GM21390 (cell line): ENCODE measurements at regions not wholly inside any gene's neighbourhood (a gene's known extent, or its start where the extent isn't known, plus 50 kb on each side); places are given as distances from the start of the nearest gene placed in this dataset.

ENCODE experiments used
- ATAC-seq: cut with Tn5 transposase; IDR thresholded peaks from one replicate; pipeline ENCODE4 v1.9.1; 2021; ENCODE audit not compliant: unreplicated experiment

DNA sequence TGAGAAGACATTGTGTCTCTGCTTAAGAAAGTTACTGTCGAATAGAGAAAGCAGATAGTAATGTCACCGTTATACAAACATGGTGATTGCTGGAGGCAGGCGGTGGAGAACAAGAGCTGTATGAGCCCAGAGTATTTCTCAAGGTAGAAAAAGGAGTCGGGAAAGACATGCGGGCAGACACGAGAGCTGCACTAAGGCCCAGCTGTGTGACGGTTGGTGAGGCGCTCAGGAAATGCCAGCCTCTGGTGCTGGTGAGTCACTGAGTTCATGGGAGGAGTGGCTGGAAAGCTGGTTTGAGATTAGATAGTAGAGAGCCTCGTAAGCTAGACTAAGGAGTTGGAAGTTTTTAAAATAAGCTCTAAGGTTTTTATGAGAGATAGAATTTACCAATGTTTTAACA lies 390.9 kb upstream of the TRIB2 start:
- no peak for ATAC-seq

DNA sequence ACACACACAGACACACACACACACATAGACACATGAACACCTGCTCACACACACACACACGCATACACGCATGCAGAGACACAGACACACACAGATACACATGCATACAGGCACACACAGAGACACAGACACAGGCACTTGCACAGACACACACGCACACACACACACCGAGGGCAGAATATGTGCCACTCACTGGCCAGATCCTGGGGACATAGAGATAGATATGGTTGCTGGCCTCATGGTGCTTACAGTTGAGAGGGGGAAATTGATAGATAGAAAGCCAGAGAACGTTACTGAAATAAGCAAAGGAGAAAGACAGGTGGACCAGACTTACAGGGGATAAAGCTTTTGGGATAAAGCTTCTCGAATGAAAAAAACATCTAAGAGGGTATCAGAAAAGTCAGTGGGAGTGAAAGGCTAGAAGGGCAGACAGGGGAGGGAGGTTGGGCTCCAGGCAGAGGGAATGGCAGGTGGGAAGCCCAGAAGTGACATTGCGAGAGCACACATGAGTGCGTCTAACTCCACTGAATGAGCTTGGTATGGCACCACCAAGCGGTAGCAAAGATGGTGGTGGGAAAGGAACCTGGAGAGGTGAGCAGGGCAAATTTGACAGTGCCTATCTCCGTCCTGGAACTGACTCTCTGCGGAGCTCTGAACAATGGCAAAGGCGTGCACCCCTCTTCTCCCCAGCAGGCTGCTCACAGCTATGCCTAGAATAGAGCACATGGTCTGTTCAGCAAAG lies 390.1 kb upstream of the TRIB2 start:
- no peak for ATAC-seq

DNA sequence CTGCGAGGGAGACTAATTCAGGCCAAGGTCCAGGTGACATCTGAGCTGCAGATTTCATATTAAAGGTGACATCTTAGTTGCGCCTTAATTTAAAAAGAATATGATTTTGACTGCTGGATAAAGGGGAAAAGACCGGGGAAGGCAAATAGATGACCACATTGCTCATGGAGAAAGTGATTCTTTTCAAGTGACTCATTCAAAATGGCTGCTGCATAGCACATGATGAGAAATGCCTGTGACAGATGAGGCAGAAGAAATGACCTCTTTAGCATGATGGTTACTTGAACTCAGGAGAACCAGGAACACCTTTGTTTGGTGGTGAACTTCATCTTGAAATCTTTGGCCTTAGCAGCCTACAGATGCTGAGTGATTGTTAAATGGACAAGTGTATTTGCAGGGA lies 385.8 kb upstream of the TRIB2 start:
- ATAC-seq: no peak

DNA sequence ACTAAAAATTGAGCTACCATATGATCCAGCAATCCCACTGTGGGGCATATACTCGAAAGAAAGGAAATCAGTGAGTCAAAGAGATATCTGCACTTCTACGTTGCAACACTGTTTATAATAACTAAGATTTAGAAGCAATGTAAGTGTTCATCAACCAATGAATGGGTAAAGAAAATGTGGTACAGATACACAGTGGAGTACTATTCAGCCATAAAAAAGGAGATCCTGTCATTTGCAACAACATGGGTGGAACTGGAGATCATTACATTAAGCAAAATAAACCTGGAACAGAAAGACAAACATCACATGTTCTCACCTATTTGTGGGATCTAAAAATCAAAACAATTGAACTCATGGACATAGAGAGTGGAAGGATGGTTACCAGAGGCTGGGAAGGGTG lies 385.0 kb upstream of the TRIB2 start:
- ATAC-seq: no peak

DNA sequence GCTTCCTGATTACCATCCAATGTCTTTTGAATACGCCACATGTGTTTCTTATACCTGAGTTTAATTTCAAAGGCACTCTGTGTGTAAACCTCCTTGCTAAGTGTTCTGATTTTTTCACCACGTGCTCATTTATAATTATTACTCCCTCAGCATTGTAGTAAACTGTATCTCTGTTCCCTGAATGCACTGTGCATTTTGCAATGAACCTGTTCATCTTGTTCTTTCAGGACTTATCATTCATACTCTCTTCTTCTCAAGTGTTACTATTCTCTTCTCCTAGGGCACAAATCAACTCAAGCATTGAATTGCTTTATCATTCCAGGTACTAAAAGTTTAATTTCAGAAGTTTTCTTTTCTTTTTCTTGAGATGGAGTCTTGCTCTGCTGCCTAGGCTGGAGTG lies 383.4 kb upstream of the TRIB2 start:
- ATAC-seq: no peak

DNA sequence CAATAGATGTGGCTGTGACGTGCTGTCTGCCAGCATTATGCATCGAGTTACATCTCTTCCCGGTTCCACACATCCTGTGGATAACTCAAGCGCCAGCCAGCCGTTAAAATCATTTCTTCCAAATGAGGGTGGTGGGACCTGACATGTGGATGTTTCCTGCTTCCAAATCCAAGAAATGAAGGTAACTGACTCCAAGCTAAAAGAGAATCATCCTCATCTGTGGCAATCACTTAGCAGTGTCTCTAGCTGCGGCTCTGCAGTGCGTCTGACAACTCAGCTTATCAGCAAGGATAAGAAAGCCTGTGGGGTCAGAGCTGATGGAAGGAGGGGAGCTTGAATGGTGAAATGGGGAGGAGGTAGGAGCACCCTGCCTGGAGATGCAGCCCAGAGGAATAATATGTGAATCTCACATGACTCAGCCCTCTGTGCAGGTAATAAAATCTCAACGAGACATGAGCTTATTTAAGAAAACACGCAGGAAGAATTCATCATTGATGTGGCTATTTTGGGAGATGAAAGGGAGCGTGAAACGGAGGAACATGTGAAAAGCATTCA lies 382.2 kb upstream of the TRIB2 start:
- no peak for ATAC-seq

DNA sequence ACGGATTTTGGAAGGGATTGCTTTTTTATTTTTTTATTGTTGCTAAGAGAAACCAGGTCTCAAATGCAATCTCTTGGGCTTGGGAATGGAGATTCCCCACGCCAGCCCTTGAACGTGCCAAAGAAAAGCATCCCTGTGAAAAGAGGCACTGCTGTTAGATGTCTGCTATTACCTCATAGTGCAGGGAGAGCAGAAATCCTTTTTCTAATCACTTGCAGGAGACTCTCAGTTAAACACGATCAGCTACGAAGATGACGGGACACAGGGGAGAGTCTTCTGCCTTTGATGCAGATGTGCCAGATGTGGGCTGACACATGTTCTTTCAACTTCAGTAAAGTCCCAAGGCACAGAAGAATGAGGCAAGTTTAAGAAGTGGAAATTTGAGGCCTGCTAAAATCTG lies 381.6 kb upstream of the TRIB2 start:
- no peak for ATAC-seq

DNA sequence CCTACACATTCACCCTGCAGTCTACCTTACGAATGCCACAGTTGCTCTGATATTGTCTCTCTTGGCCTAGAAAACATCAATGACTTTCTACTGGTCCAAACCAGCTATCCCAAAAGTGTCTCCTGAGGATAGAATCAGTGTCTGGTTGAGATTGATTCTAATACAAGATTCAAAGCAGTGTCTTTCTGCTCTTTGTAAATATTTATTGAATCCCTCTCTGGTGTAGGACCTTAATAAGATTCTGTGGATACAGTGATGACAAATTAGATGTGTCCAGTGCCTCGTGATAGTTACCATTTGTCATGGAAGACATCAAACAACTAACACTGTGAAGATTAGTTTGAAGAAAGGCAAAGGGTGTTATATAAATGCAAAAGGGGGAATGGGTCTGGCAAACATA lies 380.7 kb upstream of the TRIB2 start:
- ATAC-seq: no peak

DNA sequence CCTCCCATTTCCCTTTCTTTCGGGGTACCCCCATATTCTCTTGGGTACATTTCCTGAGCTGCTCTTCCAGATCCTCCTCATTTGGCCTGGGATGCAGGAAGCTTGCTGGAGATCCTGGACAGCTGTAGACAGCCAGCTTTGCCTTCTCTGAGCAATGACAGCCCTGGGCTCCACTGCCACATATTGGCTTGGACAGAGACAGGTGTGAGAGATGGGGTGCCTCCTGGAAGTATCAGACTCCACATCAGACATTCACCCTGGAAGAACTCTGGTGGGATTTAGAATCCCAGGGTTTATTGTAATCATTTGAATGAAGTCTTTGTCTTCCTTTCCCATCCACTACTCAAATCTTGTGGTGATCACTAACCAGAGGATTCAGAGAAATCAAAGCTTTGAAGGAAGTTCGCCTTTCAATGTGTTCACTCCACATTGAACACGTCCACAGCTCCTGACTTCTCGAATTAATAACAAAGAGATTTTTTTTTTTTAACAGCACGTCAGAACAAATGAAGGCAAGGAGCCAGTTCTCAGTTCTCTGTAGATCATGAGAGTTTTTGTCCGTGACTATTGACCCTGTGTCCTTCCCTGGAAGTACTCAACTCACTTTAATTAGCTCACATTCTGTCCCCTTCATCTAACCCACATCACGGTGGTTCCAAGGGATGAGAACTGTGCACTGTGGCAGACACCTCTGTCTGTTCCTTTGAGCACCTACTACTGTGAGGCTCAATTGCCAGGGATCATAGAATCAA lies 377.6 kb upstream of the TRIB2 start:
- no peak for ATAC-seq

DNA sequence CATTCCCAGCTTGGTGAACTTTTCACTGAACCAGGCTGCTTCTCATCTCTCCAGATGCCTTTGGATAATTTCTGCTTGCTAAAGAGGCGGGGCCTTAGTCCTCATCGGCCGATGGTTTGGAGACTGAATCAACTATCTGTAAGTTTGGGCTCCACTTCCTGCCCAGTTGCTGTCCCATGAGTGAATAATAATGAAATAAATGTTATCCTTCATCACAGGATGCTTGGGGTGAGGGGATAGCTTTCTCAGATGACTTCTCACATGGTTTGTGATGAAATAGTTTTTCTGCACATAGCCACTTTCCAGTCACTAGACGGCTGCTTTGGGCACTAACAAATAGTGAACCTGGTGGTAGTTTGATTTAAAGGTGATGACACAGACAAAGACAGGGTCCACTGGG lies 376.6 kb upstream of the TRIB2 start:
- no peak for ATAC-seq

DNA sequence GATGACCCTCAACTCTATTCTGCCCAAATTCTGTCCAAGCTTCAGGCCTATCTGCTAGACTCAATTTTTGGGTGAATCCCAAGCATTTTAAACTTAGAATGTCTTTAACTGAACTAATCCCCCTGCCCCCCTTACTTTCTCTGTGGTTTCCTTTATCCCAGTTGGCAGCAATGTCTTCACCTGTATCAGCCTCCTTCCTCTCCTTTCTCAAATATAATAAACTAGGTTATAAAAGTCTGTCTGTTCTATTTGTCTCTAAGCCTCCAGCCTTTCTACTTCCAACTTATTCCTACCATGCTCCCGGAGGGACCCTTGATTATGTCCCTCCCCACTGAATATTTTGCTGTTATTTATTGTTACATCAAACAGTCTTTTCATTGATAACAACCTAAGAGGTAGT lies 375.5 kb upstream of the TRIB2 start:
- ATAC-seq: no peak

DNA sequence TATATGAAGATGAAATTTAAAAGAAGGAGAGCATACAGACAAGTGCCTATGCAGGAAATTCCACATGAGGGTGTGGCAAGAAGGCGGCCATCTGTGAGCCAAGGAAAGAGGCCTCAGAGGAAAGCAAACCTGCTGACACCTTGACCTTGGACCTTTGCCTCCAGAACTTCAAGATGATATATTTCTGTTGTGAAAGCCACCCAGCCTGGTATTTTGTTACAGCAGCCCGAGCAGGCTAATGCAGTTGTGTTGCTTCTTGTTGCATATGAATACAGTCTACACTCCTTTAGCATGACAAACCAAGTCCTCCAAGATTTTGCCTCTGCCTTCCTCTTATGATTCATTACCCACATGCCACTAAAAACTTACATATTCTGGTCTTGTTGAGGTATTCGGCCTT lies 374.8 kb upstream of the TRIB2 start:
- ATAC-seq: no peak

DNA sequence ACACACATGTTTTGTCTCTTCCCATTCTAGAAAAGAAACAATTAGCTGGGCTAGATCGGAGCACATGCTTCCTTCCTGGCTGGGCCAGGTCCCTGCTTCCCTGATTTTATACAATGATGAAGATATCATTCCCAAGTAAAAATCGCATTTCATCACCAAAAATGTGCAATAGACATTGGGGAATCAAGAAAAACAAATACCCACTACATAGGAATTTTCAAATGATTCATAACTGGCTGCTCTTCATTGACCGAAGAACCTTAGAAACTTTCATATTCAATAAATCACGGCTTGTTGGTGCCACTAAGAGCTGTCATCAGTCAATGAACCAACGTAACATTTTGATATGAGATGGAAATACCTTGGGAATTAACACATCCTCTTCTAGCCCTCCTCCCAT lies 373.6 kb upstream of the TRIB2 start:
- no peak for ATAC-seq

DNA sequence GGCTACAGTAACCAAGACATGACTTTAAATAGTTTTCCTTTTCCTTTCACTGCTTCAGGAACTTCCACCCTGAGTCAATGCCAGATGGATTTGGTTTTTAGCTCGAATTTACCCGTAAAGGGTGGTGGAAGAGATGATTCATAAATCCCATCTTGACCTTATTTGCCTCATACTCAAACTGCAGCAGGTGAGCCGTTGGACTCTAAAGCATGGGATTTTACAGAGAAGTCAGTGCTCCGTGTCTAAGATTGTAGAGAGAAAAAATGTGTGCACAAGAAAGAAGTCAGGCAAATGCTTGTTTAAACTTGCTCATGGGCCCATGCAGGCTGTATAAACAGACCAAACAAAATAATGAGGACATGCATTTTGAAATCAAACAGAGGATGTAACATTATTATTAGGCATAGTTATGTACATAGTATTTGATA lies 369.7 kb upstream of the TRIB2 start:
- ATAC-seq: no peak

DNA sequence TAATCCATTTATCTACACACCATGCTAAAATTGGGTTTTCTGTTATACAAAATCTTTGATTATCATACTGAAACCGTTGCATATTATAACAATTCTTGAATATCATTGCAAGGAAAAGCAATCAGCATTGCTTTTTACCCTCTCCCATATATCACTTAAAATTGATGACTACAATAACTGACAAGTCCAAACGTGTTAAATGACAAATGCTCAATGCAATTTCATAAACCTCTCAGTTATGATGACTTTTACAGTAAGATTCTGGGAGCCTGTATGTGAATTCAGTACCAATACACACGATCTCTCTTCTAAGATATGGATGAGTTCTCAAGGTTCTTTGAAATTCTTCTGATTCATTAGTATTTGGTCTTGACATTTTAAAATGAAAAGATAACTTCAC lies 368.5 kb upstream of the TRIB2 start:
- ATAC-seq: no peak

DNA sequence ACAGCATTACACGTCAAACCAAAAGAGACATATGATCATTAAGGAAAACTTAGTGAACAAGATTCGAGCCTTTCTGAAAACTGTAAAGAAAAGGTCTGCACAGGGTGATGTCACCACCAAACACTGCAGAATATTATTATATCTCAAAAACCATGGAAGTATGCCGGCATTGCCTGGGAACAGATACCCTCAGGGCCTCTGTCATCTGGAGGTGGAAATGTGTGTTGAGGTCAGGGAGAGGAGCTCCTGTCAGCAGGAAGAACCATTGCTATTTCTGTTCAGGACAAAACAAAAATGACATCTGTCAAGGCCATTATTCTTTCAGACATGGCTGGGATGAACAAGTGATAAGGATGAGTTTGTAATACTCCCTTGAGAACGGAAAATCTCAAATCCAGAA lies 365.9 kb upstream of the TRIB2 start:
- ATAC-seq: no peak

DNA sequence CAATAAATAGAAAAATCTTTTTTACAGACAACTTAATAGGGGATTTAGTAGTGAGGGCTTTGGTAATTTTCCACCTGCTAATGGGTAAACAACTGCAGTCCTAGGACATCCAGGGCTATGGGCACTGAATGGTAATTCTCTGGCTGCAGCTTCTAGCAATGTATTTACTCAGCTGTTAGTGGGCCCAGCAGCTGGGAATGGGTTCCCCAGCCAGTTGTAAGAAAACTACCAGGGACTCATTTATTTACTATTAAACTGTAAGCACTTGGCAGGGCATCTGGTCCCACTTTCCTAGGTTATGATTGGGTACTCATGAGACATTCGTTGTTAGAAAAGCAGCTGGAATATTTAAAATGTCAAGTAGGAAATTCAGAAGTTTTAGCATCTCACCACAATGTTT lies 363.8 kb upstream of the TRIB2 start:
- no peak for ATAC-seq

DNA sequence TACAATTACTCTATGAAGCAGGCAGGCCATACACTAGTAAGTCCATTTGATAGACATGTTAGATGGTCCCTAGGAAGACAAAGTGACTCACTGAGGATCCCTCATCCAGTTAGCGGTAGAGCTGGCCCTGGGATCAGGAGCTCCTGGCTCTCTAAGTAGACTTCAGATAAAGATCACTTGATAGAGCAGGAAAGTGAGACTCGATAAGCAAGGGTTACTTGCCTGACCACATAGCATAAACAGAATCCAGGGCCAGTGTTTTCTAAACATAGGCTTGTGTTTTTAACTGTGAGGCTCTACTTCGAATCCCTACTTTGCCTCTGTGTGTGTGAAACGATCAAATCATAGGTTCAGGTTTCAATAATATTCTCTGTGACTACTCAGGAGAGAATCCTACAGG lies 355.2 kb upstream of the TRIB2 start:
- ATAC-seq: no peak

DNA sequence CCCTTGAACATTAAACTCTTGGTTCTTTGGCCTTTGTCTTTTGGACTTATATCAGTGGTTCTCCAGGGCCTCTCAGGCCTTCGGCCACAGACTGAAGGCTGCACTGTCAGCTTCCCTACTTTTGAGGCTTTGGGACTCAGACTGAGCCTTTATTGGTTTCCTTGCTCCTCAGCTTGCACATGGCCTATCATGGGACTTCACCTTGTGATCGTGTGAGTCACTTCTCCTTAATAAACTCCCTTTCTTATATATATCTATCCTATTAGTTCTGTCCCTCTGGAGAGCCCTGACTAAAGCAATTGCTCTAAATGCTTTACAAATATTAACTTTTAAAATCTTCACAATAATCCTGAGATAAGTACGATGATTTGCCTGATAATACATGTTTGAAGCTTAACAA lies 353.6 kb upstream of the TRIB2 start:
- no peak for ATAC-seq

DNA sequence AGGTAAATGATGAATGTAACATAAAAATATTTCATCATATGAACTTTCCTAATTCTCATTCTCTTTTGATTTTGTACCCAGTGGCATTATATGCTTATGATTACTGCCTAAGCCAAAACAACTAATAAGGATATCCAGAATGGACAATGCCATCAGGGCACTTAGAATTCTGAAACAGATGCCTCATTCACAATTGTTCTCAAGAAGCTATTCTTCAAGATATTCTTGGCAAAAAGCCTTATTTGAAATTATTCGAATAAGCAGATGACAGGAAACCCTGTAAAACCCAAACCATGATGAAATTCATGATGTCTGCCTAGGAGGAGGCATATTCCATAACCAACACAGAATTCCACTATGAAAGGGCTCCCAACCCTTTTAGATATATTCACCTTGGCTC lies 353.2 kb upstream of the TRIB2 start:
- ATAC-seq: no peak

DNA sequence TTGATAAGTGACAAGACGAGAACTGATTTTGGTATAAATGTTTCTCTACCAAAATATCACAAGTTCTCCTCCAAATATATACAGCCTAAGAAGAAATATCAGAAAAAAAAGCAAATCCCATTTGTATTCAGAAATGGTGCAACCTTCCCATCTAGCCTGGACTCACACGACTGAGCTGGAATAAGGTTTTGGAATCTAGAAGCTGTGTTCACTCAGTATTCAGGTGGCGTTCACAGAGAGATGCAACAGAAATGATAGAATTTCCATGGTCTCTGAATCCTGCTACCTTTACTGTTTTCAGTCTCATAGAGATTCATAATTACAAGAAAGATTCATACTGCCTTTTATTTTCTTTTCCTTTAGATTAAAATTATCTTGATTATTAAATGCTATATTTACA lies 347.2 kb upstream of the TRIB2 start:
- no peak for ATAC-seq

DNA sequence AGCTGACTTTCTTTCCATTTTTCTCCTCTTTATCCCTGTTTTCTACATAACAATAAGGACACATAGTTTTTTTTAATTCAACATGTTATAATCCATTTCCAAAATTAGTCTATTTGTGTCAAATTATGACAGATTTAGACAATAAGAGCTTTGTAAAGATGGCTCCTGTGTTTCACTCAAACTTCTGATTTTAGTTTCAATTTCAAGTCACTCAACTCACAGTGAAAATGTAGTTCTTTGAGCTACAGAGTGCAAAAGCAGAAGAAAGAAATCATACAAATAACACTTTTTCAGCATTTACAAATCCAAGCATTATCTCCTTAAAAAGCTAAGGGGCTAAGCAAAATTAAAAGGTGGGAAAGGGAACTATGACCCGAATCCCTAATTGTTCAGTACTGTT lies 340.7 kb upstream of the TRIB2 start:
- ATAC-seq: no peak

DNA sequence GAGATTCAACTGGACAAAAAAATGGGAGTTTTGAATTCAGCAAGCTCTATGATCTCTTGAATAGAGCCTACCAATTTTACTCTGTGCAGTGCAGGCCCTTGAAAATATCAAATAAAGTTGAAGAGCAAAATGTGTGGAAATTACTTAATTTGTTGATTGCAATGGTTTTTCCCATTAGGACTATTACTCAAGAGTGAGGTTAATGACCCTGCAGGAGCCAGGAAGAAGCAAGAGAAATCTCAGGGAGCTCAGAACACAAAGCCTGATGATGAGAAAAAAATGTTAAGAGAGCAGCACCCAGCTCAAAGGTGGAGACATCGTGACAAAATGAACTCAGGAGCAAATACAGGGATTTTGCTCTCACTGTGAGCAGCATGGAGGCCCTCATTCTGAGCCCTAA lies 337.6 kb upstream of the TRIB2 start:
- no peak for ATAC-seq
